ENCODE measurements at regions not wholly inside any gene's neighbourhood (a gene's known extent, or its start where the extent isn't known, plus 50 kb on each side); places are given as distances from the start of the nearest gene placed in this dataset.

DNA sequence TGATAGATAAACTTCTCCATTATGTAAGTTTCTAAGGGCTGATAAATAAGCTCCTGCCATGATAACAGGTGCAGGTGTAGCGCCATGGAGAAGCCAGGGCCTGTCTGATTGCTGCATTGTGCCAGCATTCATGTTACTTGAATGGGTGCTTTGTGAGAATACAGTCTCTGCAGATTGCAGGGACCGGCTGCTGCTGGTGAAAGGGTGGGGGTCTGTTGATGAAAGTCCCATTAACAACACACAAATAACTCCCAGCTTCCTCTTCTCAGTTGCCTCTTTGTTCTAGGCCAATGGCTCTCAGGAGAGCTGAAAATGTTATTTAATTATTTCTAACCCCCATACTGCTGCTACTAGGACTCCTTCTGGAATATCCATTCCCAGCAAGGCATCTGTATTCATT, 77.2 kb downstream of the RTP4 start:
- H3K4me1 ChIP-seq (ENCODE audit: insufficient read depth), result peaks cover 7% of the 10 kb centered on the region
- H3K36me3 ChIP-seq (ENCODE audit: insufficient read depth), result no peaks in the 10 kb centered on the region
- H3F3A ChIP-seq (replicated peaks; ENCODE audit: low read depth), result no peaks in the 10 kb centered on the region
- H2AFZ ChIP-seq, result no peak overlapping the region
- Mint-ChIP-seq H3K27ac (no peak overlapping the region), H3K4me3 (no peak overlapping the region), H3K27me3 (ENCODE audit: insufficient read depth, low read depth, poor library complexity) (peaks cover 4% of the 10 kb centered on the region), H3K36me3 (ENCODE audit: low read depth) (no peaks in the 10 kb centered on the region), H3K9me3 (no peaks in the 10 kb centered on the region; the same call in 2 of the 3 replicates), H3K4me1 (peaks cover 5% of the 10 kb centered on the region; the same call in 1 of the 3 replicates)
- H3K9me2 ChIP-seq (ENCODE audit: insufficient read depth), result peaks cover 30% of the 10 kb centered on the region
- no peaks in the 10 kb centered on the region for H3K79me2 ChIP-seq (replicated peaks; ENCODE audit: insufficient read depth)
- no peak for TF ChIP-seq JUNB (IDR thresholded peaks at IDR 0.05; ENCODE audit: unreplicated experiment)
- no peak for TF ChIP-seq ZNF331 (CRISPR knock-in tag; IDR thresholded peaks at IDR 0.05; ENCODE audit: low read depth)
- TF ChIP-seq STAT1 (IDR thresholded peaks at IDR 0.05; ENCODE audit: unreplicated experiment), result no peak
- TF ChIP-seq, protein P1, sequence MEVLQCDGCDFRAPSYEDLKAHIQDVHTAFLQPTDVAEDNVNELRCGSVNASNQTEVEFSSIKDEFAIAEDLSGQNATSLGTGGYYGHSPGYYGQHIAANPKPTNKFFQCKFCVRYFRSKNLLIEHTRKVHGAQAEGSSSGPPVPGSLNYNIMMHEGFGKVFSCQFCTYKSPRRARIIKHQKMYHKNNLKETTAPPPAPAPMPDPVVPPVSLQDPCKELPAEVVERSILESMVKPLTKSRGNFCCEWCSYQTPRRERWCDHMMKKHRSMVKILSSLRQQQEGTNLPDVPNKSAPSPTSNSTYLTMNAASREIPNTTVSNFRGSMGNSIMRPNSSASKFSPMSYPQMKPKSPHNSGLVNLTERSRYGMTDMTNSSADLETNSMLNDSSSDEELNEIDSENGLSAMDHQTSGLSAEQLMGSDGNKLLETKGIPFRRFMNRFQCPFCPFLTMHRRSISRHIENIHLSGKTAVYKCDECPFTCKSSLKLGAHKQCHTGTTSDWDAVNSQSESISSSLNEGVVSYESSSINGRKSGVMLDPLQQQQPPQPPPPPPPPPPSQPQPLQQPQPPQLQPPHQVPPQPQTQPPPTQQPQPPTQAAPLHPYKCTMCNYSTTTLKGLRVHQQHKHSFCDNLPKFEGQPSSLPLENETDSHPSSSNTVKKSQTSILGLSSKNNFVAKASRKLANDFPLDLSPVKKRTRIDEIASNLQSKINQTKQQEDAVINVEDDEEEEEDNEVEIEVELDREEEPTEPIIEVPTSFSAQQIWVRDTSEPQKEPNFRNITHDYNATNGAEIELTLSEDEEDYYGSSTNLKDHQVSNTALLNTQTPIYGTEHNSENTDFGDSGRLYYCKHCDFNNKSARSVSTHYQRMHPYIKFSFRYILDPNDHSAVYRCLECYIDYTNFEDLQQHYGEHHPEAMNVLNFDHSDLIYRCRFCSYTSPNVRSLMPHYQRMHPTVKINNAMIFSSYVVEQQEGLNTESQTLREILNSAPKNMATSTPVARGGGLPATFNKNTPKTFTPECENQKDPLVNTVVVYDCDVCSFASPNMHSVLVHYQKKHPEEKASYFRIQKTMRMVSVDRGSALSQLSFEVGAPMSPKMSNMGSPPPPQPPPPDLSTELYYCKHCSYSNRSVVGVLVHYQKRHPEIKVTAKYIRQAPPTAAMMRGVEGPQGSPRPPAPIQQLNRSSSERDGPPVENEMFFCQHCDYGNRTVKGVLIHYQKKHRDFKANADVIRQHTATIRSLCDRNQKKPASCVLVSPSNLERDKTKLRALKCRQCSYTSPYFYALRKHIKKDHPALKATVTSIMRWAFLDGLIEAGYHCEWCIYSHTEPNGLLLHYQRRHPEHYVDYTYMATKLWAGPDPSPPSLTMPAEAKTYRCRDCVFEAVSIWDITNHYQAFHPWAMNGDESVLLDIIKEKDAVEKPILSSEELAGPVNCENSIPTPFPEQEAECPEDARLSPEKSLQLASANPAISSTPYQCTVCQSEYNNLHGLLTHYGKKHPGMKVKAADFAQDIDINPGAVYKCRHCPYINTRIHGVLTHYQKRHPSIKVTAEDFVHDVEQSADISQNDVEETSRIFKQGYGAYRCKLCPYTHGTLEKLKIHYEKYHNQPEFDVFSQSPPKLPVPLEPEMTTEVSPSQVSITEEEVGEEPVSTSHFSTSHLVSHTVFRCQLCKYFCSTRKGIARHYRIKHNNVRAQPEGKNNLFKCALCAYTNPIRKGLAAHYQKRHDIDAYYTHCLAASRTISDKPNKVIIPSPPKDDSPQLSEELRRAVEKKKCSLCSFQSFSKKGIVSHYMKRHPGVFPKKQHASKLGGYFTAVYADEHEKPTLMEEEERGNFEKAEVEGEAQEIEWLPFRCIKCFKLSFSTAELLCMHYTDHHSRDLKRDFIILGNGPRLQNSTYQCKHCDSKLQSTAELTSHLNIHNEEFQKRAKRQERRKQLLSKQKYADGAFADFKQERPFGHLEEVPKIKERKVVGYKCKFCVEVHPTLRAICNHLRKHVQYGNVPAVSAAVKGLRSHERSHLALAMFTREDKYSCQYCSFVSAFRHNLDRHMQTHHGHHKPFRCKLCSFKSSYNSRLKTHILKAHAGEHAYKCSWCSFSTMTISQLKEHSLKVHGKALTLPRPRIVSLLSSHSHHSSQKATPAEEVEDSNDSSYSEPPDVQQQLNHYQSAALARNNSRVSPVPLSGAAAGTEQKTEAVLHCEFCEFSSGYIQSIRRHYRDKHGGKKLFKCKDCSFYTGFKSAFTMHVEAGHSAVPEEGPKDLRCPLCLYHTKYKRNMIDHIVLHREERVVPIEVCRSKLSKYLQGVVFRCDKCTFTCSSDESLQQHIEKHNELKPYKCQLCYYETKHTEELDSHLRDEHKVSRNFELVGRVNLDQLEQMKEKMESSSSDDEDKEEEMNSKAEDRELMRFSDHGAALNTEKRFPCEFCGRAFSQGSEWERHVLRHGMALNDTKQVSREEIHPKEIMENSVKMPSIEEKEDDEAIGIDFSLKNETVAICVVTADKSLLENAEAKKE (CRISPR knock-in tag; IDR thresholded peaks at IDR 0.05), result no peak
- TF ChIP-seq, protein P2, sequence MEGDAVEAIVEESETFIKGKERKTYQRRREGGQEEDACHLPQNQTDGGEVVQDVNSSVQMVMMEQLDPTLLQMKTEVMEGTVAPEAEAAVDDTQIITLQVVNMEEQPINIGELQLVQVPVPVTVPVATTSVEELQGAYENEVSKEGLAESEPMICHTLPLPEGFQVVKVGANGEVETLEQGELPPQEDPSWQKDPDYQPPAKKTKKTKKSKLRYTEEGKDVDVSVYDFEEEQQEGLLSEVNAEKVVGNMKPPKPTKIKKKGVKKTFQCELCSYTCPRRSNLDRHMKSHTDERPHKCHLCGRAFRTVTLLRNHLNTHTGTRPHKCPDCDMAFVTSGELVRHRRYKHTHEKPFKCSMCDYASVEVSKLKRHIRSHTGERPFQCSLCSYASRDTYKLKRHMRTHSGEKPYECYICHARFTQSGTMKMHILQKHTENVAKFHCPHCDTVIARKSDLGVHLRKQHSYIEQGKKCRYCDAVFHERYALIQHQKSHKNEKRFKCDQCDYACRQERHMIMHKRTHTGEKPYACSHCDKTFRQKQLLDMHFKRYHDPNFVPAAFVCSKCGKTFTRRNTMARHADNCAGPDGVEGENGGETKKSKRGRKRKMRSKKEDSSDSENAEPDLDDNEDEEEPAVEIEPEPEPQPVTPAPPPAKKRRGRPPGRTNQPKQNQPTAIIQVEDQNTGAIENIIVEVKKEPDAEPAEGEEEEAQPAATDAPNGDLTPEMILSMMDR (conservative IDR thresholded peaks at IDR 0.05; ENCODE audit: low read depth in 2 of 2), result no peak
- TF ChIP-seq, protein P3, sequence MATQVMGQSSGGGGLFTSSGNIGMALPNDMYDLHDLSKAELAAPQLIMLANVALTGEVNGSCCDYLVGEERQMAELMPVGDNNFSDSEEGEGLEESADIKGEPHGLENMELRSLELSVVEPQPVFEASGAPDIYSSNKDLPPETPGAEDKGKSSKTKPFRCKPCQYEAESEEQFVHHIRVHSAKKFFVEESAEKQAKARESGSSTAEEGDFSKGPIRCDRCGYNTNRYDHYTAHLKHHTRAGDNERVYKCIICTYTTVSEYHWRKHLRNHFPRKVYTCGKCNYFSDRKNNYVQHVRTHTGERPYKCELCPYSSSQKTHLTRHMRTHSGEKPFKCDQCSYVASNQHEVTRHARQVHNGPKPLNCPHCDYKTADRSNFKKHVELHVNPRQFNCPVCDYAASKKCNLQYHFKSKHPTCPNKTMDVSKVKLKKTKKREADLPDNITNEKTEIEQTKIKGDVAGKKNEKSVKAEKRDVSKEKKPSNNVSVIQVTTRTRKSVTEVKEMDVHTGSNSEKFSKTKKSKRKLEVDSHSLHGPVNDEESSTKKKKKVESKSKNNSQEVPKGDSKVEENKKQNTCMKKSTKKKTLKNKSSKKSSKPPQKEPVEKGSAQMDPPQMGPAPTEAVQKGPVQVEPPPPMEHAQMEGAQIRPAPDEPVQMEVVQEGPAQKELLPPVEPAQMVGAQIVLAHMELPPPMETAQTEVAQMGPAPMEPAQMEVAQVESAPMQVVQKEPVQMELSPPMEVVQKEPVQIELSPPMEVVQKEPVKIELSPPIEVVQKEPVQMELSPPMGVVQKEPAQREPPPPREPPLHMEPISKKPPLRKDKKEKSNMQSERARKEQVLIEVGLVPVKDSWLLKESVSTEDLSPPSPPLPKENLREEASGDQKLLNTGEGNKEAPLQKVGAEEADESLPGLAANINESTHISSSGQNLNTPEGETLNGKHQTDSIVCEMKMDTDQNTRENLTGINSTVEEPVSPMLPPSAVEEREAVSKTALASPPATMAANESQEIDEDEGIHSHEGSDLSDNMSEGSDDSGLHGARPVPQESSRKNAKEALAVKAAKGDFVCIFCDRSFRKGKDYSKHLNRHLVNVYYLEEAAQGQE (IDR thresholded peaks at IDR 0.05; ENCODE audit: unreplicated experiment), result no peak
- TF ChIP-seq ZNF114 (CRISPR knock-in tag; IDR thresholded peaks at IDR 0.05), result no peak
- no peak for TF ChIP-seq POLR2AphosphoS5 (IDR thresholded peaks at IDR 0.05; ENCODE audit: low read depth)
- no peak for TF ChIP-seq EZH2phosphoT487 (IDR thresholded peaks at IDR 0.05; ENCODE audit: unreplicated experiment)
- TF ChIP-seq NANOG (IDR thresholded peaks at IDR 0.05; ENCODE audit: borderline replicate concordance), result no peak
- TF ChIP-seq, protein P4, sequence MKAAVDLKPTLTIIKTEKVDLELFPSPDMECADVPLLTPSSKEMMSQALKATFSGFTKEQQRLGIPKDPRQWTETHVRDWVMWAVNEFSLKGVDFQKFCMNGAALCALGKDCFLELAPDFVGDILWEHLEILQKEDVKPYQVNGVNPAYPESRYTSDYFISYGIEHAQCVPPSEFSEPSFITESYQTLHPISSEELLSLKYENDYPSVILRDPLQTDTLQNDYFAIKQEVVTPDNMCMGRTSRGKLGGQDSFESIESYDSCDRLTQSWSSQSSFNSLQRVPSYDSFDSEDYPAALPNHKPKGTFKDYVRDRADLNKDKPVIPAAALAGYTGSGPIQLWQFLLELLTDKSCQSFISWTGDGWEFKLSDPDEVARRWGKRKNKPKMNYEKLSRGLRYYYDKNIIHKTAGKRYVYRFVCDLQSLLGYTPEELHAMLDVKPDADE (IDR thresholded peaks at IDR 0.05), result no peak
- TF ChIP-seq CREB1 (CRISPR knock-in tag; IDR thresholded peaks at IDR 0.05; ENCODE audit: low read depth), result no peak
- no peak for TF ChIP-seq EZH2 (IDR thresholded peaks at IDR 0.05; ENCODE audit: low read depth, unreplicated experiment)
- no peak overlapping the region for H3K27ac ChIP-seq (ENCODE audit: low read depth)
- H3K27me3 ChIP-seq (ENCODE audit: insufficient read depth), result no peaks in the 10 kb centered on the region
- ATAC-seq (no peak), DNase-seq (ENCODE audit: low spot score) (no peak)
- H4K20me1 ChIP-seq (replicated peaks; ENCODE audit: insufficient read depth), result no peaks in the 10 kb centered on the region
- no peak overlapping the region for H3K4me3 ChIP-seq
- H3K4me2 ChIP-seq, result no peak overlapping the region

All from GM23338 (cell line).